NT2/D1 (cell line): ENCODE measurements at regions not wholly inside any gene's neighbourhood (a gene's known extent, or its start where the extent isn't known, plus 50 kb on each side); places are given as distances from the start of the nearest gene placed in this dataset.

Experiments
- YY1 ChIP-seq: IDR thresholded peaks from 2 replicates; pipeline ENCODE4 v1.6.1; 2011; ENCODE audit not compliant: insufficient read length, insufficient read depth
- ZNF274 ChIP-seq: IDR thresholded peaks from 2 replicates; pipeline ENCODE4 v1.6.1; 2011; ENCODE audit warnings: mild to moderate bottlenecking, low read depth, low read length

DNA sequence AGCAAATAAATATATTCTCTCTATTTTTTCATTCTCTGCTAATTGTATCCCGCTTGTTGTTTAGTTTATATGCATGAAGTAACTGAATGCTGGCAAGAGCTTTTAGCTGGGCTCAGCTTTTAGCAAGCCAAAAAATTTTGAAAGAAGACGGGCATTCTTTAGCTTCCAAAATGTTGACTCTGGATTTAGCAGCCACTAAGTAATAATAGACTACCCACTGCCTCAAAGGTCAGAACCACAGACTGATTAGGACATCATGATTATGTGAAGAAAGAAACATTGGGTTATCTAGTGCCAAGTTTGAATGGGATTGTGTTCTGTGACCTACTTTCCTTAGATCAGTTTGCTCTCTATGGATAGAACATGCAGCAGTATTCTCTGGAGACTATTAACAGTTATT is 80.3 kb upstream of the DPH5 start:
- TF ChIP-seq ZNF274 = no peak
- TF ChIP-seq YY1 = no peak
